Right lobe of liver (tissue), 6 donors: ENCODE measurements at regions not wholly inside any gene's neighbourhood (a gene's known extent, or its start where the extent isn't known, plus 50 kb on each side); places are given as distances from the start of the nearest gene placed in this dataset.

ENCODE experiments used
- ATAC-seq, 4 donors: fragments of 200-7000 bp; cut with Tn5 transposase; one replicate each; pipeline ENCODE4 v1.9.1; 2020; ENCODE audit warnings: mild to moderate bottlenecking in 4 of 4, moderate library complexity in 4 of 4
- DNase-seq, 3 donors: peaks; one replicate each; pipeline ENCODE4 v3.0.0-alpha.2; 2020
- H3K27ac ChIP-seq, 3 donors: fragments of 200-600 bp; one replicate each; pipeline ENCODE4 v1.8.0; 2022
- H3K27me3 ChIP-seq, 2 donors: fragments of 200-600 bp; one replicate each; pipeline ENCODE4 v1.8.0; 2022
- H3K36me3 ChIP-seq, 4 donors: fragments of 200-600 bp; sonication (generic) in 1 of 4; one replicate each; pipeline versions ENCODE4 v1.5.1 to v1.8.0; 2017 to 2022; ENCODE audit warnings: control low read depth in 1 of 4
- H3K4me1 ChIP-seq, 4 donors: fragments of 200-600 bp; sonication (generic) in 1 of 4; one replicate each; pipeline versions ENCODE4 v1.5.1 to v1.8.0; 2017 to 2022; ENCODE audit warnings: control low read depth in 1 of 4
- H3K4me3 ChIP-seq, 3 donors: fragments of 200-600 bp; one replicate each; pipeline ENCODE4 v1.8.0; 2022
- H3K9me3 ChIP-seq, 4 donors: fragments of 200-600 bp; sonication (generic) in 1 of 4; one replicate each; pipeline versions ENCODE4 v1.5.1 to v1.8.0; 2017 to 2022; ENCODE audit warnings: control low read depth in 1 of 4
- CTCF ChIP-seq, 4 donors: fragments of 200-600 bp in 3 of 4; fragments of 450-650 bp in 1 of 4; IDR thresholded peaks; one replicate each; pipeline versions ENCODE4 v1.5.1 to v1.8.0; 2016 to 2022; ENCODE audit warnings: antibody characterized with exemption in 4 of 4, mild to moderate bottlenecking in 2 of 4
- POLR2A ChIP-seq: fragments of 450-650 bp; IDR thresholded peaks from one replicate; pipeline ENCODE4 v1.6.1; 2017; ENCODE audit warnings: antibody characterized with exemption, mild to moderate bottlenecking
- WGBS: methylation state at CpG from one replicate; pipeline ENCODE4 v1.1.6; 2018; ENCODE audit warnings: low coverage, low lambda C conversion rate; ENCODE audit not compliant: insufficient coverage; ENCODE audit errors: missing lambda C conversion rate; 5-methylcytosine and 5-hydroxymethylcytosine counted together
- intact Hi-C, 2 donors: fragments of 100-400 bp; cut with DNase I; formaldehyde crosslinking; loops; one replicate each; pipeline versions ENCODE4 v1.11.2 to v1.14.1; 2022
- donor health status: DM: no; HTN: yes; CAD: no.
- donor health status: DM: no; HTN: no; CAD: no.
- donor health status: DM: no; HTN: no; CAD: no.
- donor health status: DM: no; HTN: yes; CAD: no.
- donor health status: DM: no; HTN: yes; CAD: no.

- TF ChIP-seq POLR2A (no peak), CTCF (IDR thresholded peaks at IDR 0.05) (no peak)
- DNase-seq: no peak
- WGBS: 72% methylated on average over 4 of the region's 4 CpGs
- Histone ChIP-seq H3K27ac (no peak overlapping the region), H3K4me1 (no peaks in the 10 kb centered on the region), H3K36me3 (no peaks in the 10 kb centered on the region), H3K4me3 (no peak overlapping the region), H3K9me3 (peaks cover 0 to 22% (median 0%) of the 10 kb centered on the region in 4 donors), H3K27me3 (no peaks in the 10 kb centered on the region)
- no peak for ATAC-seq
- intact Hi-C loops: no loop called here
Observed at GRCh38 chrX:63470506-63470905, 119.4 kb upstream of the SPIN4 start.

GRCh38 chrX:63466690-63467089 lies 115.6 kb upstream of the SPIN4 start:
- TF ChIP-seq CTCF (IDR thresholded peaks at IDR 0.05) (peak in 1 of 4 donors; percentile 5), POLR2A (no peak)
- intact Hi-C loops: no loop called here
- Histone ChIP-seq H3K36me3 (no peaks in the 10 kb centered on the region), H3K27me3 (no peaks in the 10 kb centered on the region), H3K9me3 (peaks cover 0 to 13% (median 0%) of the 10 kb centered on the region in 4 donors), H3K27ac (no peak overlapping the region), H3K4me3 (no peak overlapping the region), H3K4me1 (no peaks in the 10 kb centered on the region)
- ATAC-seq (no peak), DNase-seq (no peak)
- WGBS: 63% methylated on average over 3 of the region's 4 CpGs

- Histone ChIP-seq H3K27me3 (no peaks in the 10 kb centered on the region), H3K27ac (no peak overlapping the region), H3K4me1 (no peaks in the 10 kb centered on the region), H3K9me3 (no peaks in the 10 kb centered on the region), H3K4me3 (no peak overlapping the region), H3K36me3 (no peaks in the 10 kb centered on the region)
- ATAC-seq (no peak), DNase-seq (no peak)
- no peak for TF ChIP-seq POLR2A
- TF ChIP-seq CTCF (IDR thresholded peaks at IDR 0.05): no peak
- WGBS: 17% methylated on average over 1 of the region's 1 CpG
- intact Hi-C loops: no loop called here
Observed at GRCh38 chrX:63458981-63459380, 107.8 kb upstream of the SPIN4 start.

GRCh38 chrX:63453571-63453970 lies 102.4 kb upstream of the SPIN4 start:
- Histone ChIP-seq H3K27ac (no peak overlapping the region), H3K4me1 (no peaks in the 10 kb centered on the region), H3K9me3 (no peaks in the 10 kb centered on the region), H3K27me3 (no peaks in the 10 kb centered on the region), H3K36me3 (no peaks in the 10 kb centered on the region), H3K4me3 (no peak overlapping the region)
- ATAC-seq (no peak), DNase-seq (no peak)
- TF ChIP-seq CTCF (IDR thresholded peaks at IDR 0.05) (no peak), POLR2A (no peak)
- intact Hi-C loops: no loop called here
- WGBS: 62% methylated on average over 3 of the region's 3 CpGs

- Histone ChIP-seq H3K9me3 (no peaks in the 10 kb centered on the region), H3K27ac (no peak overlapping the region), H3K36me3 (no peaks in the 10 kb centered on the region), H3K4me1 (no peaks in the 10 kb centered on the region), H3K4me3 (no peak overlapping the region), H3K27me3 (no peaks in the 10 kb centered on the region)
- WGBS: 80% methylated on average over 2 of the region's 2 CpGs
- TF ChIP-seq CTCF (IDR thresholded peaks at IDR 0.05): no peak
- DNase-seq: no peak
- ATAC-seq: no peak
- intact Hi-C loops: no loop called here
Observed at GRCh38 chrX:63441717-63442116, 90.6 kb upstream of the SPIN4 start.
